HG03575 (cell line): ENCODE measurements at regions not wholly inside any gene's neighbourhood (a gene's known extent, or its start where the extent isn't known, plus 50 kb on each side); places are given as distances from the start of the nearest gene placed in this dataset.

Experiments used
- ATAC-seq: cut with Tn5 transposase; IDR thresholded peaks from one replicate; pipeline ENCODE4 v1.9.1; 2021; ENCODE audit not compliant: unreplicated experiment, insufficient number of reproducible peaks, low FRiP score; ENCODE audit errors: extremely low read depth

DNA sequence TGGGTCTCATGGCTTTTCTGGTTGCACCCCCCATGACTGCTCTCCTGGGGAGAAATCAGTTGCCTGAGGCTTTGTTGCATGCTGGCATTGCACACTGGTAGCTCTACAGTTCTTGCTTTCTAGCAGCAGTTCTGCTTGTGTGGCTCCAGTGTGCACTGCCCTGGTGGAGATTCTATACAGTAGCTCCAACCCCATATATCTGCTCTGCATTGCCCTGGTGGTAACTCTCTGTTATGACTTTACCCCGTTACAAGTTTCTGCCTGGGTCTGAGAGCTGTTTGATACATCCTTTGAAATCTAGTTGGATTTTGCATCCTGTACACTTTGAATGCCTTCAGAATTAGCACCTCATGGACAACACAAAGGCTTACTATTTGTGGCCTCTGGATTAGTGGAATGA is 241.4 kb upstream of the EPHA5 start:
- no peak for ATAC-seq

DNA sequence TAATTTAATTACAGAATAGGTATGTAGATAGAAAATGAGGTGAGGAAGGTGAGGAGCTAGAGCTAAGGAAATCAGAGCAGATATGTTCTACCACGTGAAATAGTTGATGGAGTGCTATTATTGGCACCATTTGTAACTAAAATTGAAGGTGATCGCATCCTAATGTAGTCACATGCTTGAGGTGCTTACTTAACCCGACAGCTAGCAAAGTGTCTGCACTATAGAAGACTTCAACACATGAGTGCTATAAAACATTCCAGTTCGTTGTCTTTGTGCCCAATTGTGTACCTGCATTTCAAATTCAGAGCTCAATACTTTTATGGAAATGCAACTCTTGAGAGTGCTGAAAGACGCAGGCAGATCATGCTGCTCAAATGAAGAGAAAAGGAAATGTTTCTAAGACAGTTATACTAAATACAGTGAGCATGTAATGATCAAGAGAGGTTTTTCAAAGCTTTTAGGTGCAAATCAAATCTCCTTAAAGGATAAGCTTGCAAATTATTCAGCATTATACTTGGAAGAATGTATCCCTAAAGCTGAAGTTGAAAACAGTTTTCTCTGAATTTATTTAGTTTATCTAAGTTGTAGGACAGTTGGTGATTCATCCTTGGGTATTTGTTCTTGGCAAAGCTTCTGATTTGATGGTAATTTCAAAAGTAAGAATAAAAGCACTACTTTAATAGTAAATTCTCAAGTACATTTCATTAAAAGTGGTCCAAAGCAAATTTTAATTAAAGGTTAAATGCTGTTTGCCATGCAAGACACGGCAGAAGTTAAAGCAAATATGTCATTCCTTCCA is 223.9 kb upstream of the EPHA5 start:
- ATAC-seq: no peak

DNA sequence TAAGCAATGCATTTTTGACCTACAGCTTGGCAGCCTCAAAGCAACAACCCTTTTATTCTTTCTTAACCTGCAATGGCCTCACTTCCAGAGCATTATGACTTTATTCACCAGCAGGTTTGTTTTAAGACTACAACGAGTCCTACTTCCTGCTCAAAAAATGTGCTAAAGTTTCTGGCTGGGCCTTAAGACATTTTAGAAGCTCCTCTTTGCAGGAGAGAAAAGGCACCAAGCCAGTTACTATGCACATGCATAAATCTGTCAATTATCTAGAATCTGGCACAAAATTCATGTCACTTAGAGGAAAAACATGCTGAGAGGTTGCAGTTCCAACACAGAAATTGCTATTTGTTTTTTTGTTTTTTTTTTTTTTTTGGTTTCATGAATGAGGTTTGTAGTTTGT is 223.0 kb upstream of the EPHA5 start:
- ATAC-seq: no peak

DNA sequence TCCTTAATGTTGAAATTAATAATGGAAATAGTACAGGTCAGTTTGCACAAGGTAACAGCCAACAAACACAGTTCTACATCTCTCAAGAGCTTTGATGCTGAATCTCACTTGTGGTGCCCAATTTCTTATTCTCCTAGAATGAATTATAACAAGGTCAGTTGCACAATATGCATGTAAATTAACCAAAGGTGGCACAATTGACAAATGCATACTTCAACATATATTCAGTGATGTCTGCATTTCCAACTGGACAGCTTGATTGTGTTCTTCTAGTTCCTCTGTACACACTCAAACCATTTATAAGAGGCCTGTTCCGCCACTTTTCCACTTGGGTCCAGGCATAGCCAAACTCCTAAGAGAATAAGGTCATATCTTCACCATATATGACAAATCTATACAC is 210.3 kb upstream of the EPHA5 start:
- ATAC-seq: no peak

DNA sequence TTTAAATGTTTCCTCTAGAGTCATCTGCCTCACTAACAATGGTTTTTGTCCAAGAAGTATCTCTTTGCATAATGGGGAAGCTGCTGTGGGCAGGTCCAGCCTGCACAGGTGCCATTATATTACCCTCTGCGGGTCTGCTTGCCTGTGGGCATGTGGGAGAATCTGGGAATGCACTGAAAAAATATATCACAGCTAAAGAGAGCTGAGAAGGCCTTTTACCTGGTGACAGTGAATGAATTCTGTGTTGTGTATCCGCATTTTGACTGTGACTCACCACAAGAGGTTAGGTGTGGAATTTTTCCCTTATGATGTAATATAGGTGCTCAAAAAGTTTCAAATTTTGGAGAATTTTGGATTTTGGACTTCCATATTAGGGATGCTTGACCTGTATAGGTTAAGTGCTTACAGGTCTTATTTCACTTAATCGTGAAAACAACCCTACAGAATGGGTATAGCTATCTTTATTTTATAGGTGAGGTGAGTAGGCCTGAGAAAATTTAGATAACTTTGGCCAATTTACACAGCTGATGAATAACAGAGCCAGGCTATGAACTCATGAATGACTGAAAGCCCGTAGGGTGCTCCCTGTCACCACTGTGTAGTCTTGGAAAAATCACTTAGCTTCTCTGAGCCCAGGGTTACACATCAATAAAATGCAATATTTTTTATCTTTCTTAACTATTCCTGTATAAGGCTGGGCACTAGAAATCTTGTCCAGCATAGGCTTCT is 198.0 kb upstream of the EPHA5 start:
- ATAC-seq: no peak

DNA sequence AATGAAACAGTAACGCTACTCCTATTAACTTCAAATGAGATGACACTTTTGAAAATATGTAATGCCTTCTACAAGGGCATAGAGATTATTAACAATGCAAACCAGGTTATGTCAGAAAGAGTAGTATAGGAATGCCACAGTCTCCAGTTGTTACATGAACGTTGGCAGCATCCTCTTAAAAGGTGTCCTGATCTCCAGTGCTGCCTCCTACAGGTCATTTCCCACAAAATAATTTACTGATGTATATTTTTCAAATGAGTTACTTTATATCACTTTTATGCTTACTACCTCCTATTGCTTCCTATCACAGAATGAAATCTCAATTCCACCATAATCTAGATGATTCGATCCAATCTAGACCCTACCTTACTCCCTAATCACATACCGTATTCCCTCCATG is 195.2 kb upstream of the EPHA5 start:
- ATAC-seq: no peak

DNA sequence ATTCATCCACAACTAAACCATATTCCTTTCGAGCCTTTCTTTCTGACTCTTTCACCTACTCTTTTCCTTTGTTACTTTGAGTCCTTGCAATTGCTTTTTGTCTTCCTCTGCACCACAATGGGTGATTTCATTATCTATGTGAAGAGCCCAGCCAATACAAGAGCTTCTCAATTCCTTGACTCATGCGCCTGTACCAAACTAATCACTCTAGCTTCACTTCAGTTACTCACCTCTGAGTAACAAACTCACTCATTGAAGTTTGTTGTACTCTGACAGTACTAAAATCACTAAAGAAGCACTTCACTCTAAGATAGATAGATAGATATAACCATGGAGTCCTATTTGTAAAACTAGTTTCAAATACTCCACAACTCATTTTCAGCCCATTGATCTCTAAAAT is 191.7 kb upstream of the EPHA5 start:
- no peak for ATAC-seq

DNA sequence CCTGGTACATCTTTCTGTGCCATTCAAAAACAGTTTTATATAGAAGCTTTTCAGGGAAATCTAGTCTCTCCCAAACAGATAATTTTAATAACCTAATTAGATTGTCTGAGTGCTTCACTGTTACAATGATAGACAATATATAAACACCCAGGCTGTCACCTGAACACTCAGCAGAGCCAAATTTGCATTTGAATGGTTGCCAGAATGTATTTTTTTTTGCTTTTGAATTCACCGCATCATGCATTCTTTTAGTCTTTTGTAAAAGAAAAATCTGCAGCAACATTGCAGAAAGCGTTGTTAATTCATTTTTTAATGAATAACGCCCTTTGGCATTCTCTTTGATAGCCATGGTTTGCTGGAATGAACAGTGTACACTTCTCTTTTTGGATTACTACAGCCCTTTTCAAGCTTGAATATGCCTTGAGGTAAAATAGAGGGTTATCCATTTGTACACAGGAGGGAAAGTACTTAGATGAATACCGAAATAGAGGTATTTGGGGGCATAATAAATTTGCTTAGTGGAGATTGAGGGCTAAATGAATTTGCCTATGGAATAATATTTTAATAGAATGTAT is 175.0 kb upstream of the EPHA5 start:
- no peak for ATAC-seq

DNA sequence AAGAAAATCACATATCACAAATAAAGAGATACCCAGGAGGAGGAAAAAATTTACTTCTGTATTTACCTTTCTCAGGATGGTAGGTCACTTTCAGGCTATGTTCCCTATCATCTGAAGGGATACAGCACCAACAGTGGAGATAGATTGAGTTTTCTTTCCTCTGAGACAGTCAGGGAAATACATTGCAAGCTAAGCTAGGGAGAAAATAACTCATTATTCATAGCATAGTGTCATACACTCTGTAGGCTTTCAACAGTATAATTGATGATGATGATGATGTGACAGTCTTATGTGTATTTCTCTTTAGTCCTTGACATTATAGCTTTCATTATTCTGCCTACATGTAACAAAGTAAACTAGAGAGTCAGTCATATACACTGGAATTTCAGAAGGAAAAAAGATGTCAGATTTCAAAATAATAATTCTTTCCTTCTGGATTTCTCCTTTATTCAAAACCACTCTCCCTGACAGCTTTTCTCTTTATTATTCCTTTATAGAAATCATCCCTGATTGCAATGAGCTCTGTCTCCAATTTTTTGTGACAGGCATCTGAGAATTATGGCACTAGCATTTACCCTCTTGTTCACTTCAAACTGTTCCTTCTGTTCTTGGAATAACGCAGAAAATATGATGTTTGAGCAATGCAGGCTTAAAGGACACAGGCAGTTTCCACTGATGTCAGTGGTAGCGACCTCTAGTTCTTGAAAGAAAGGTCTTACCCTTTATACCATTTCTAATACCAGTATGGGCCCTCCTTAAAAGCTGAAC is 169.1 kb upstream of the EPHA5 start:
- no peak for ATAC-seq

DNA sequence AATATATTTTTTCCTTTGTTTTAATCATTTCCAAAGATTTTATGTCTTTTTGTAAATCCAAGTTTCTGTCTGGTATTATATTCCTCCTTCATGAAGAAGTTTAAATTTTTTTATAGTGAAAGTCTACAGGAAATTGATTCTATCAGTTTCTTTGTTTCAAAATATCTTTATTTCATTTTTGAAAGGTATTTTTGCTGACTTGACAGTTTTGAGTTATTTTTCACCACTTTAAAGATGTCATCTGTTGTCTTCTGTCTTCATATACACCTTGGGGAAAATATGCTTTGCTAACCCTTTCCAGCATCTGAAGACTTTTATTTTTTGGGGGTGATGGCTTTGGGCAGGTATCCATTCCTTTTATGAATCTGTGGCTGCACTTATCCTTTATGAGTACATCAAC is 164.4 kb upstream of the EPHA5 start:
- ATAC-seq: no peak

DNA sequence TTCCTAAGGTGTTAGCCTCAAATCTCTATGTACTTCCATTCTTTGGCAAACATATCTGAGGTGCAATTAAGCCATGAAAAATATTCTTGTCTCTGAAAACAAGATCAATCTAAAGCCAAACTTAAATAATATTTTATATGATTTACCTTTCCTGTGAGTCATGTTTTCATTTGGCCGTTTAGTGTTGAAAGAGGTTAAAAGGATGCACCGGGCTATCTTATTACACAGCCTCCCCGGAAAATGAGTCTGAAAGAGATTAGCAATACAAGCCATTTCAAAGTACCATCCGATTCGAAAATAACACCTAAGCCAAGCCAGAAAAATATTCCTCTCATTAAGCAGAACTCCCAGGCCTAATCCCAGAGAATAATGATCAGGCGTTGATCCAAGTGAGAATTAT is 161.5 kb upstream of the EPHA5 start:
- no peak for ATAC-seq

DNA sequence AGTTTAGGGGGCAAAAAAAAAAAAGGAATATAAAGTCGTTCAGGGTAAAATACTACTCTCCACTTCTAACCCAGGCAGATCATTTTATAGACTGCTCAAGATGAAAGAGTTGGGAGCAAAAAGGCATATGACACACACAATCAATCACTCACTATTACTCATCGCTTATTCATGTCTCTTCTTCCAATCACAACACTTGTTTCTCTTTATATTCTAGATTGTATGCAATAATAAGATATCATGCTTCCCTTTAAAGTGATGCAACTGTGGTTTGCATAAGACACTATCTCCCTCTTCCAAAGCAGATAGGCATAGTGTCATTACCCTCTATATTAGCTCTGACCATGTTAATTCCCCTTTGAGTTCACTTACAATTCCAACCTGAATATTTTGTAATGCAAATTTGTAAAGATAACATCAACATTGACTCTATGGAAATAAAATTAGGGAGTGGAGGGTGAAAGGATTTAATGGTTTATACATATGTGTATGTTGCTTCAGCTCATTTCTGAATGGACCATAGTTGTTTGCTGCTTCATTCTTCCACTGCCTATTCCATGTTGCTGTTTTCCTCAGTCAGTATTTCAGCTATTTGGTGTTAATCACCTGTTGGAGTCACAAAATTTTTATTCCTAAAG is 154.9 kb upstream of the EPHA5 start:
- ATAC-seq: no peak

DNA sequence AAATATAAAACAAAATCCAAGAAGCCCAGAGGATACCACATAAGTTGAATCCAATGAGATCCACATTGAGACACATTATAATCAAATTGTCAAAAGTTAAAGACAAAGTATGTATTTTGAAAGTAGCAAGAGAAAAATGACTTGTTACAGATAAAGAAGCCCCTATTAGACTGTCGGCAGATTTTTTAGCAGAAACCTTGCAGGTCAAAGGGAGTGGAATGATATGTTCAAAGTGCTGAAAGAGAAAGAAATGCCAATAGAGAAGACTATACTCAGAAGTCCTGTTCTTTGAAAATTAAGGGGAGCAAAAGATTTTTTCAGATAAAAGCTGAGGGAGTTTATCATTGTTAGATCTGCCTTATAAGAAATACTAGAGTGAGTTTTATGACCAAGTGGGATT is 148.9 kb upstream of the EPHA5 start:
- ATAC-seq: no peak

DNA sequence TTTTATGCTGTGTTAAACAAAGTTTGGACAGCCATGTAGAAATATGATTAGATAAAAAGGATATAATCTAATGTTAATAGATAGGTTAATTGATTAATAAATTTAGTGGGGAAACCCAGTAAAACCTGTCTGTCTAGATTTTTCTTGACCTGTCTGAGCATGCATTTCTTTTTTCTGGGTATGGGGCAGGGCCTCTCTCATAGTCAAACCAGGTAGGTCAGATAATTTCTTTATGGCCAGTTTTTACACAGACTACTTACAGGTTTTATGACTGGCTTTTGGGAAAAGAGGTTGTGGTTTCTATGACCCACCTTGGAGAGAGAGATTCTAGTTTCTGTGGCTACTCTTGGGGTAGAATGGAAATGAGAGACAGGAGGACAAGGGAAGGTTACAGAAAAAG is 135.6 kb upstream of the EPHA5 start:
- no peak for ATAC-seq

DNA sequence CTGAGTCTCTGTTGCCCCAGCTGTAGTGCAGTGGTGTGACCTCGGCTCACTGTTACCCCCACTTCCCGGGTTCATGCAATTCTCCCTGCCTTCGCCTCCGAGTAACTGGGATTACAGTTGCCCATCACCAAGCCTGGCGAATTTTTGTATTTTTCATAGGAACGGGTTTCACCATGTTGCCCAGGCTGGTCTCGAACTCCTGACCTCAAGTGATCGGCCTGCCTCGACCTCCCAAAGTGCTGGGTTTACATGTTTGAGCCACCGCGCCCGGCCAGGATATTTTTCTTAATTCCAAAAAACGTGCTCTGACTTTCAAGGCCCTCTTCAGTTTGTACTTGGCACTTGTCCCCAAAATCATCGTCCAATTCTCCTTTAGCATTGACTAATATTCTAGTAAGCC is 129.2 kb upstream of the EPHA5 start:
- no peak for ATAC-seq

DNA sequence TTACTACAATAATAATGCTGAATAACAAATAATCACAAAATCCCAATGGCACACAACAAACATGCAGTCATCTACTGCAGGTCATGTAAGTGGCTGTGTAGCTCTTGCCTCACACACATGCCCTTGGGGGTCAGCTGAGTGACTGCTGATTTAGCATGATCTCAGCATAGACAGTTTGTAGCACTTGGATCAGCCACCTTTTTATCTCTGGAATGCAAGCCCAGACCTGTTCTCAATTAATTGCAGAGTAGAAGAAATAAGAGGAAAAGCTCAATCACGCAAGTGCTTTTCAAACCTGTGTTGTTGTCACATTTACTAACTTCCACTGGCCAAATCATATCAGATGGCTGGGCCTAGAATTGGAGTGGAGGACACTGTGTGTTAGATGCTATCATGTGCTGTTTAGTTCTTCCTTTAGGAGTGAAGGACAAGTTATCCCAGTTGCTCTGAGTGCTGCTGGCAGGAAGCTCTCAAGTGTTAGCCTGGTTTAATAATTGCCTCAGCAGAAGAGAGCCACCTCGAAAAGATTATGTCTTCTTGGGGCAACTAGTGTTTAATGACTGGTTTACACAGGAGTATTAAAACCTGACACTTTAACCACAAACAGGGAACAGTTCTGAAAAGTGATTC is 128.3 kb upstream of the EPHA5 start:
- no peak for ATAC-seq

DNA sequence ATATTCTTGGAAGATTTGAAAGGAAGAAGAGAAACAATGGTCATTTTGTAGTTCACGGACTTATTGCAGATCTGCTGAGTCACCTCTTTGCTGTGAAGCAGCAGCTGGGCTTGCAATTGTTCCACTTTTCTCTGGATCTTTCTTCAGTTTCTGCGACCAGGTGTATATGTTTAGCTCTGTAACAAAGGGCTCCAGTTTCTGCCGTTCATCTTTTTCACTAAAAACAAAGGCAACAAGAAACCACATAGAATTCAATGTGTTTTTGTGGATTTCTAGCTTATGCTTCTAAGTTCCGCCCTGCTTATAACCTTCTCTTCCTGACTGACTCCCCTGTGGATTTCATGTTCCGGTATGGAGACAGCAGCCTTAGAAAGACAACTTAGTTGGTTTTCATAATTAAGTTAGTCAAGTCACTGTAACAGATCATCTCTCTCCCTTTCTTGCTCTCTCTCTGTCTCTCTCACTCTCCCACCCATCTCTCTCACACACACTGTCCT is 121.6 kb upstream of the EPHA5 start:
- ATAC-seq: no peak

DNA sequence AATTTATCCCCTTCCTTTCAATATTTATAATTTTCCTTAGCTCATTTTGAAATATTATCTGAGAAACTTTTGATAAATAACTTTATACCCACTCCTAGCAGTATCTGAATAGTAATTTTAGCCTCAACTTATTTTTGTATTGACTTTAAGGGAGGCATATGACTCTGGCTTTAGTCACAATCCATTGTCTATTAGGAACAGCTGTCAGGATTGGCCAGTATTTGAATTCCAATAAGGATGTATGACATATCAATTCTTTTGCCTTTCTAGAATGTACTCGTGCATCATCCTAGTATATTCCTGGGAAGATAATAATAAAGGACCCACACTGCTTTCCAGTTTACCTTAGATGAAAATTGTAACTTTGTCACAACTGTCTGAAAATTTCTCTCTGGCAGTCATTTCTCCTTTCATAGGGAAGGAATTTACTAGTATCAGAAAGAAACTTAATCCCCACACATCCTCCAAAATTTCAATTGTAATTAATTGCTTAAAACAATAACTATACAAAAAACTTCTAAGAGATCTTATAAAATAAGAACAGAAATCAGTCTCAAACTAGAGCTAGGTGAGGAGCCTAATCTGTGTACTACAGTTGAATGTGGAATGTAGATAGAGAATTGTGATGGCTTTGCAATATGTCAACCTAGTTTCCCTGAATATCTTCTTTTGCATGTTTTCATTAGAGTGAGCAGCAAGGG is 121.0 kb upstream of the EPHA5 start:
- no peak for ATAC-seq
